H9 (cell line): ENCODE measurements at regions not wholly inside any gene's neighbourhood (a gene's known extent, or its start where the extent isn't known, plus 50 kb on each side); places are given as distances from the start of the nearest gene placed in this dataset.

ENCODE experiments used
- DNase-seq: peaks from one replicate; pipeline ENCODE4 v3.0.0-alpha.2; 2017
- H2AFZ ChIP-seq: one replicate; pipeline ENCODE4 v1.6.1; 2013; ENCODE audit warnings: mild to moderate bottlenecking, low read length, control low read depth, moderate library complexity
- H2AK5ac ChIP-seq: 2 replicates; pipeline ENCODE4 v1.6.1; 2013; ENCODE audit warnings: low read length, control low read depth, mixed read lengths; ENCODE audit not compliant: insufficient read length
- H2BK120ac ChIP-seq: one replicate; pipeline ENCODE4 v1.6.1; 2013; ENCODE audit warnings: low read depth, mild to moderate bottlenecking, low read length, control low read depth, inconsistent platforms; ENCODE audit not compliant: poor library complexity, severe bottlenecking
- H2BK12ac ChIP-seq: 2 replicates; pipeline ENCODE4 v1.6.1; 2013; ENCODE audit warnings: low read length, control low read depth, mixed read lengths, low read depth; ENCODE audit not compliant: insufficient read length
- H2BK15ac ChIP-seq: 2 replicates; pipeline ENCODE4 v1.6.1; 2013; ENCODE audit warnings: low read depth, low read length, control low read depth
- H2BK20ac ChIP-seq: one replicate; pipeline ENCODE4 v1.6.1; 2013; ENCODE audit warnings: low read depth, mild to moderate bottlenecking, low read length, control low read depth, inconsistent platforms; ENCODE audit not compliant: poor library complexity, severe bottlenecking
- H2BK5ac ChIP-seq: 2 replicates; pipeline ENCODE4 v1.6.1; 2013; ENCODE audit warnings: low read length, control low read depth, mixed read lengths; ENCODE audit not compliant: insufficient read length
- H3K14ac ChIP-seq: 2 replicates; pipeline ENCODE4 v1.6.1; 2013; ENCODE audit warnings: low read length, control low read depth; ENCODE audit not compliant: insufficient read depth
- H3K18ac ChIP-seq: 2 replicates; pipeline ENCODE4 v1.6.1; 2013; ENCODE audit warnings: low read depth, mild to moderate bottlenecking, mixed read lengths, low read length, control low read depth; ENCODE audit not compliant: insufficient read length
- H3K23ac ChIP-seq: 2 replicates; pipeline ENCODE4 v1.6.1; 2013; ENCODE audit warnings: low read length, control low read depth, mixed read lengths, low read depth; ENCODE audit not compliant: insufficient read length
- H3K23me2 ChIP-seq: 2 replicates; pipeline ENCODE4 v1.6.1; 2013; ENCODE audit warnings: low read depth, mild to moderate bottlenecking, mixed read lengths, low read length, control low read depth; ENCODE audit not compliant: insufficient read length, poor library complexity, severe bottlenecking
- H3K27ac ChIP-seq: 2 replicates; pipeline ENCODE4 v1.5.1; 2013; ENCODE audit warnings: low read length, control low read depth, mixed read lengths, low read depth; ENCODE audit not compliant: insufficient read length
- H3K27me3 ChIP-seq: 2 replicates; pipeline ENCODE4 v1.6.1; 2013; ENCODE audit warnings: low read length, control low read depth, inconsistent platforms; ENCODE audit not compliant: insufficient read depth
- H3K4ac ChIP-seq: 2 replicates; pipeline ENCODE4 v1.6.1; 2013; ENCODE audit warnings: low read depth, mild to moderate bottlenecking, control low read depth, inconsistent platforms, low read length, moderate library complexity
- H3K4me1 ChIP-seq: 2 replicates; pipeline ENCODE4 v1.6.1; 2013; ENCODE audit warnings: low read length, control low read depth, inconsistent platforms; ENCODE audit not compliant: insufficient read depth
- H3K4me2 ChIP-seq: 2 replicates; pipeline ENCODE4 v1.6.1; 2013; ENCODE audit warnings: low read length, control low read depth, mixed read lengths; ENCODE audit not compliant: insufficient read length, insufficient read depth
- H3K56ac ChIP-seq: 2 replicates; pipeline ENCODE4 v1.6.1; 2013; ENCODE audit warnings: low read depth, mild to moderate bottlenecking, mixed read lengths, low read length, control low read depth; ENCODE audit not compliant: insufficient read length
- H3K79me1 ChIP-seq: 2 replicates; pipeline ENCODE4 v1.6.1; 2013; ENCODE audit warnings: low read depth, mild to moderate bottlenecking, moderate library complexity, low read length, control low read depth, inconsistent platforms; ENCODE audit not compliant: insufficient read depth, poor library complexity, severe bottlenecking
- H3K79me2 ChIP-seq: 2 replicates; pipeline ENCODE4 v1.6.1; 2013; ENCODE audit warnings: low read length, control low read depth, inconsistent platforms; ENCODE audit not compliant: insufficient read depth
- H3K9ac ChIP-seq: 2 replicates; pipeline ENCODE4 v1.6.1; 2013; ENCODE audit warnings: low read length, control low read depth, mixed read lengths; ENCODE audit not compliant: insufficient read length; ENCODE audit errors: extremely low read depth
- H3K9me3 ChIP-seq: one replicate; pipeline ENCODE4 v1.6.1; 2013; ENCODE audit warnings: low read depth, low read length, inconsistent platforms; ENCODE audit not compliant: control insufficient read depth
- H3T11ph ChIP-seq: one replicate; pipeline ENCODE4 v1.6.1; 2013; ENCODE audit warnings: mild to moderate bottlenecking, low read length, control low read depth, inconsistent platforms
- H4K20me1 ChIP-seq: one replicate; pipeline ENCODE4 v1.6.1; 2013; ENCODE audit not compliant: control insufficient read depth, insufficient read length, insufficient read depth
- H4K5ac ChIP-seq: 2 replicates; pipeline ENCODE4 v1.6.1; 2013; ENCODE audit warnings: low read depth, mild to moderate bottlenecking, mixed read lengths, low read length, control low read depth; ENCODE audit not compliant: insufficient read length
- H4K8ac ChIP-seq: replicated peaks from 2 replicates; pipeline ENCODE4 v1.6.1; 2013; ENCODE audit warnings: low read length, control low read depth, mixed read lengths, low read depth; ENCODE audit not compliant: insufficient read length
- H4K91ac ChIP-seq: 2 replicates; pipeline ENCODE4 v1.6.1; 2013; ENCODE audit warnings: low read depth, mild to moderate bottlenecking, moderate library complexity, mixed read lengths, low read length, control low read depth; ENCODE audit not compliant: insufficient read length
- H3K27ac Mint-ChIP-seq, 3 experiments: 2 replicates in 2 of 3; 3 replicates in 1 of 3; pipeline ENCODE4 v1.8.0; 2020 to 2021; ENCODE audit warnings: mixed read lengths in 3 of 3, mild to moderate bottlenecking in 1 of 3, moderate library complexity in 1 of 3
- H3K27me3 Mint-ChIP-seq: 2 replicates; pipeline ENCODE4 v1.8.0; 2021; ENCODE audit warnings: low read depth, mild to moderate bottlenecking, moderate library complexity, mixed read lengths
- H3K36me3 Mint-ChIP-seq, 3 experiments: 2 replicates in 2 of 3; 3 replicates in 1 of 3; pipeline ENCODE4 v1.8.0; 2020 to 2021; ENCODE audit warnings: low read depth in 3 of 3, mixed read lengths in 3 of 3; ENCODE audit not compliant: insufficient read depth in 1 of 3
- H3K4me1 Mint-ChIP-seq, 2 experiments: 2 replicates each; pipeline ENCODE4 v1.8.0; 2020; ENCODE audit warnings: mixed read lengths in 2 of 2
- H3K4me3 Mint-ChIP-seq, 2 experiments: 2 replicates in 1 of 2; 3 replicates in 1 of 2; pipeline ENCODE4 v1.8.0; 2020 to 2021; ENCODE audit warnings: mild to moderate bottlenecking in 2 of 2, mixed read lengths in 2 of 2, moderate library complexity in 1 of 2
- H3K9me3 Mint-ChIP-seq, 2 experiments: 2 replicates in 1 of 2; 3 replicates in 1 of 2; pipeline ENCODE4 v1.8.0; 2020; ENCODE audit warnings: mild to moderate bottlenecking in 2 of 2, mixed read lengths in 2 of 2, moderate library complexity in 1 of 2
- WGBS: extraction: QIAGEN DNeasy Blood & Tissue Kit; methylation state at CpG from one replicate; pipeline ENCODE4 v1.1.7; 2013; ENCODE audit warnings: missing lambda C conversion rate, low lambda C conversion rate, mixed read lengths; ENCODE audit not compliant: insufficient read length; ENCODE audit errors: extremely low coverage; 5-methylcytosine and 5-hydroxymethylcytosine counted together
- TF ChIP-seq, protein P1 (sequence below): fragments of 200-600 bp; sonication (generic); conservative IDR thresholded peaks from 3 replicates; pipeline ENCODE4 v1.8.0; 2021; ENCODE audit warnings: antibody characterized with exemption, mild to moderate bottlenecking

DNA sequence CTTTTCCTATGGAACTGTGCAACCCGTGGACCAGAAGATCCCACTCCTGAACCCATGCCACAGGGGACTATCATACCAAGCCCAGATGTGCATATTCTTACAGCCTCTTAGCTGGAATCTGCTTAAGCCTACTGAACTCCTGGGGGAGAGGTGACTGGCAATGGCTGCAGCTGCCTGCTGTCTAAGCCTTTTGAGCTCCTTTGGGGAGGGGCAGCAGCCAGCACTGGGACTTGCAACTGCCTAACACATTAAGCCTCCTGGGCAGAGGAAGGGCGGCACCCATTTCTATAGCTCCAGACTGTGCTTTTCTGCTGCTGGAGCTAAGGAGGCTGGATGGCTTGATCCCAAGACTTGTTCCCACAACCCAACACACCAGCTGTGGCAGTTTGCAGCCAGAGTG is 117.9 kb upstream of the VEGFC start:
- no peak overlapping the region for H2AFZ ChIP-seq
- no peak overlapping the region for H3K14ac ChIP-seq
- no peak overlapping the region for H2BK20ac ChIP-seq
- no peaks in the 10 kb centered on the region for H3K9me3 ChIP-seq
- H3K56ac ChIP-seq, result no peak overlapping the region
- no peak overlapping the region for H3K4me2 ChIP-seq
- Mint-ChIP-seq H3K9me3 (peaks cover 10 to 24% of the 10 kb centered on the region in 2 experiments; a peak in 4 of 5 replicates), H3K4me1 (no peaks in the 10 kb centered on the region), H3K27ac (no peak overlapping the region), H3K4me3 (no peak overlapping the region), H3K36me3 (peaks cover 0 to 6% (median 0%) of the 10 kb centered on the region in 3 experiments; a peak in 4 of 7 replicates), H3K27me3 (peaks cover 8% of the 10 kb centered on the region)
- no peak overlapping the region for H2BK12ac ChIP-seq
- no CpG with 5 or more reads among the region's 2 CpGs for WGBS
- no peak overlapping the region for H3T11ph ChIP-seq
- no peaks in the 10 kb centered on the region for H4K20me1 ChIP-seq
- no peak for DNase-seq
- H4K91ac ChIP-seq, result no peak overlapping the region
- no peaks in the 10 kb centered on the region for H3K4me1 ChIP-seq
- no peak overlapping the region for H2BK5ac ChIP-seq
- H3K9ac ChIP-seq, result no peak overlapping the region
- no peak overlapping the region for H2BK15ac ChIP-seq
- no peak overlapping the region for H2BK120ac ChIP-seq
- H3K27ac ChIP-seq, result no peak overlapping the region
- no peaks in the 10 kb centered on the region for H3K79me2 ChIP-seq
- no peak overlapping the region for H3K23ac ChIP-seq
- H3K79me1 ChIP-seq, result no peaks in the 10 kb centered on the region
- no peak overlapping the region for H4K8ac ChIP-seq
- no peak overlapping the region for H4K5ac ChIP-seq
- H3K23me2 ChIP-seq, result no peaks in the 10 kb centered on the region
- no peaks in the 10 kb centered on the region for H3K27me3 ChIP-seq
- no peak overlapping the region for H3K4ac ChIP-seq
- H3K18ac ChIP-seq, result no peak overlapping the region
- no peak overlapping the region for H2AK5ac ChIP-seq
- TF ChIP-seq, protein P1, sequence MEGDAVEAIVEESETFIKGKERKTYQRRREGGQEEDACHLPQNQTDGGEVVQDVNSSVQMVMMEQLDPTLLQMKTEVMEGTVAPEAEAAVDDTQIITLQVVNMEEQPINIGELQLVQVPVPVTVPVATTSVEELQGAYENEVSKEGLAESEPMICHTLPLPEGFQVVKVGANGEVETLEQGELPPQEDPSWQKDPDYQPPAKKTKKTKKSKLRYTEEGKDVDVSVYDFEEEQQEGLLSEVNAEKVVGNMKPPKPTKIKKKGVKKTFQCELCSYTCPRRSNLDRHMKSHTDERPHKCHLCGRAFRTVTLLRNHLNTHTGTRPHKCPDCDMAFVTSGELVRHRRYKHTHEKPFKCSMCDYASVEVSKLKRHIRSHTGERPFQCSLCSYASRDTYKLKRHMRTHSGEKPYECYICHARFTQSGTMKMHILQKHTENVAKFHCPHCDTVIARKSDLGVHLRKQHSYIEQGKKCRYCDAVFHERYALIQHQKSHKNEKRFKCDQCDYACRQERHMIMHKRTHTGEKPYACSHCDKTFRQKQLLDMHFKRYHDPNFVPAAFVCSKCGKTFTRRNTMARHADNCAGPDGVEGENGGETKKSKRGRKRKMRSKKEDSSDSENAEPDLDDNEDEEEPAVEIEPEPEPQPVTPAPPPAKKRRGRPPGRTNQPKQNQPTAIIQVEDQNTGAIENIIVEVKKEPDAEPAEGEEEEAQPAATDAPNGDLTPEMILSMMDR, result no peak
